H9 (cell line): ENCODE measurements at regions not wholly inside any gene's neighbourhood (a gene's known extent, or its start where the extent isn't known, plus 50 kb on each side); places are given as distances from the start of the nearest gene placed in this dataset.

Source experiments
- DNase-seq: peaks from one replicate; pipeline ENCODE4 v3.0.0-alpha.2; 2017
- H2AFZ ChIP-seq: one replicate; pipeline ENCODE4 v1.6.1; 2013; ENCODE audit warnings: mild to moderate bottlenecking, low read length, control low read depth, moderate library complexity
- H2AK5ac ChIP-seq: 2 replicates; pipeline ENCODE4 v1.6.1; 2013; ENCODE audit warnings: low read length, control low read depth, mixed read lengths; ENCODE audit not compliant: insufficient read length
- H2BK120ac ChIP-seq: one replicate; pipeline ENCODE4 v1.6.1; 2013; ENCODE audit warnings: low read depth, mild to moderate bottlenecking, low read length, control low read depth, inconsistent platforms; ENCODE audit not compliant: poor library complexity, severe bottlenecking
- H2BK12ac ChIP-seq: 2 replicates; pipeline ENCODE4 v1.6.1; 2013; ENCODE audit warnings: low read length, control low read depth, mixed read lengths, low read depth; ENCODE audit not compliant: insufficient read length
- H2BK15ac ChIP-seq: 2 replicates; pipeline ENCODE4 v1.6.1; 2013; ENCODE audit warnings: low read depth, low read length, control low read depth
- H2BK20ac ChIP-seq: one replicate; pipeline ENCODE4 v1.6.1; 2013; ENCODE audit warnings: low read depth, mild to moderate bottlenecking, low read length, control low read depth, inconsistent platforms; ENCODE audit not compliant: poor library complexity, severe bottlenecking
- H2BK5ac ChIP-seq: 2 replicates; pipeline ENCODE4 v1.6.1; 2013; ENCODE audit warnings: low read length, control low read depth, mixed read lengths; ENCODE audit not compliant: insufficient read length
- H3K14ac ChIP-seq: 2 replicates; pipeline ENCODE4 v1.6.1; 2013; ENCODE audit warnings: low read length, control low read depth; ENCODE audit not compliant: insufficient read depth
- H3K18ac ChIP-seq: 2 replicates; pipeline ENCODE4 v1.6.1; 2013; ENCODE audit warnings: low read depth, mild to moderate bottlenecking, mixed read lengths, low read length, control low read depth; ENCODE audit not compliant: insufficient read length
- H3K23ac ChIP-seq: 2 replicates; pipeline ENCODE4 v1.6.1; 2013; ENCODE audit warnings: low read length, control low read depth, mixed read lengths, low read depth; ENCODE audit not compliant: insufficient read length
- H3K23me2 ChIP-seq: 2 replicates; pipeline ENCODE4 v1.6.1; 2013; ENCODE audit warnings: low read depth, mild to moderate bottlenecking, mixed read lengths, low read length, control low read depth; ENCODE audit not compliant: insufficient read length, poor library complexity, severe bottlenecking
- H3K27ac ChIP-seq: 2 replicates; pipeline ENCODE4 v1.5.1; 2013; ENCODE audit warnings: low read length, control low read depth, mixed read lengths, low read depth; ENCODE audit not compliant: insufficient read length
- H3K27me3 ChIP-seq: 2 replicates; pipeline ENCODE4 v1.6.1; 2013; ENCODE audit warnings: low read length, control low read depth, inconsistent platforms; ENCODE audit not compliant: insufficient read depth
- H3K4ac ChIP-seq: 2 replicates; pipeline ENCODE4 v1.6.1; 2013; ENCODE audit warnings: low read depth, mild to moderate bottlenecking, control low read depth, inconsistent platforms, low read length, moderate library complexity
- H3K4me1 ChIP-seq: 2 replicates; pipeline ENCODE4 v1.6.1; 2013; ENCODE audit warnings: low read length, control low read depth, inconsistent platforms; ENCODE audit not compliant: insufficient read depth
- H3K4me2 ChIP-seq: 2 replicates; pipeline ENCODE4 v1.6.1; 2013; ENCODE audit warnings: low read length, control low read depth, mixed read lengths; ENCODE audit not compliant: insufficient read length, insufficient read depth
- H3K56ac ChIP-seq: 2 replicates; pipeline ENCODE4 v1.6.1; 2013; ENCODE audit warnings: low read depth, mild to moderate bottlenecking, mixed read lengths, low read length, control low read depth; ENCODE audit not compliant: insufficient read length
- H3K79me1 ChIP-seq: 2 replicates; pipeline ENCODE4 v1.6.1; 2013; ENCODE audit warnings: low read depth, mild to moderate bottlenecking, moderate library complexity, low read length, control low read depth, inconsistent platforms; ENCODE audit not compliant: insufficient read depth, poor library complexity, severe bottlenecking
- H3K79me2 ChIP-seq: 2 replicates; pipeline ENCODE4 v1.6.1; 2013; ENCODE audit warnings: low read length, control low read depth, inconsistent platforms; ENCODE audit not compliant: insufficient read depth
- H3K9ac ChIP-seq: 2 replicates; pipeline ENCODE4 v1.6.1; 2013; ENCODE audit warnings: low read length, control low read depth, mixed read lengths; ENCODE audit not compliant: insufficient read length; ENCODE audit errors: extremely low read depth
- H3K9me3 ChIP-seq: one replicate; pipeline ENCODE4 v1.6.1; 2013; ENCODE audit warnings: low read depth, low read length, inconsistent platforms; ENCODE audit not compliant: control insufficient read depth
- H3T11ph ChIP-seq: one replicate; pipeline ENCODE4 v1.6.1; 2013; ENCODE audit warnings: mild to moderate bottlenecking, low read length, control low read depth, inconsistent platforms
- H4K20me1 ChIP-seq: one replicate; pipeline ENCODE4 v1.6.1; 2013; ENCODE audit not compliant: control insufficient read depth, insufficient read length, insufficient read depth
- H4K5ac ChIP-seq: 2 replicates; pipeline ENCODE4 v1.6.1; 2013; ENCODE audit warnings: low read depth, mild to moderate bottlenecking, mixed read lengths, low read length, control low read depth; ENCODE audit not compliant: insufficient read length
- H4K8ac ChIP-seq: replicated peaks from 2 replicates; pipeline ENCODE4 v1.6.1; 2013; ENCODE audit warnings: low read length, control low read depth, mixed read lengths, low read depth; ENCODE audit not compliant: insufficient read length
- H4K91ac ChIP-seq: 2 replicates; pipeline ENCODE4 v1.6.1; 2013; ENCODE audit warnings: low read depth, mild to moderate bottlenecking, moderate library complexity, mixed read lengths, low read length, control low read depth; ENCODE audit not compliant: insufficient read length
- H3K27ac Mint-ChIP-seq, 3 experiments: 2 replicates in 2 of 3; 3 replicates in 1 of 3; pipeline ENCODE4 v1.8.0; 2020 to 2021; ENCODE audit warnings: mixed read lengths in 3 of 3, mild to moderate bottlenecking in 1 of 3, moderate library complexity in 1 of 3
- H3K27me3 Mint-ChIP-seq: 2 replicates; pipeline ENCODE4 v1.8.0; 2021; ENCODE audit warnings: low read depth, mild to moderate bottlenecking, moderate library complexity, mixed read lengths
- H3K36me3 Mint-ChIP-seq, 3 experiments: 2 replicates in 2 of 3; 3 replicates in 1 of 3; pipeline ENCODE4 v1.8.0; 2020 to 2021; ENCODE audit warnings: low read depth in 3 of 3, mixed read lengths in 3 of 3; ENCODE audit not compliant: insufficient read depth in 1 of 3
- H3K4me1 Mint-ChIP-seq, 2 experiments: 2 replicates each; pipeline ENCODE4 v1.8.0; 2020; ENCODE audit warnings: mixed read lengths in 2 of 2
- H3K4me3 Mint-ChIP-seq, 2 experiments: 2 replicates in 1 of 2; 3 replicates in 1 of 2; pipeline ENCODE4 v1.8.0; 2020 to 2021; ENCODE audit warnings: mild to moderate bottlenecking in 2 of 2, mixed read lengths in 2 of 2, moderate library complexity in 1 of 2
- H3K9me3 Mint-ChIP-seq, 2 experiments: 2 replicates in 1 of 2; 3 replicates in 1 of 2; pipeline ENCODE4 v1.8.0; 2020; ENCODE audit warnings: mild to moderate bottlenecking in 2 of 2, mixed read lengths in 2 of 2, moderate library complexity in 1 of 2
- WGBS: extraction: QIAGEN DNeasy Blood & Tissue Kit; methylation state at CpG from one replicate; pipeline ENCODE4 v1.1.7; 2013; ENCODE audit warnings: missing lambda C conversion rate, low lambda C conversion rate, mixed read lengths; ENCODE audit not compliant: insufficient read length; ENCODE audit errors: extremely low coverage; 5-methylcytosine and 5-hydroxymethylcytosine counted together
- TF ChIP-seq, protein P1 (sequence below): fragments of 200-600 bp; sonication (generic); conservative IDR thresholded peaks from 3 replicates; pipeline ENCODE4 v1.8.0; 2021; ENCODE audit warnings: antibody characterized with exemption, mild to moderate bottlenecking

DNA sequence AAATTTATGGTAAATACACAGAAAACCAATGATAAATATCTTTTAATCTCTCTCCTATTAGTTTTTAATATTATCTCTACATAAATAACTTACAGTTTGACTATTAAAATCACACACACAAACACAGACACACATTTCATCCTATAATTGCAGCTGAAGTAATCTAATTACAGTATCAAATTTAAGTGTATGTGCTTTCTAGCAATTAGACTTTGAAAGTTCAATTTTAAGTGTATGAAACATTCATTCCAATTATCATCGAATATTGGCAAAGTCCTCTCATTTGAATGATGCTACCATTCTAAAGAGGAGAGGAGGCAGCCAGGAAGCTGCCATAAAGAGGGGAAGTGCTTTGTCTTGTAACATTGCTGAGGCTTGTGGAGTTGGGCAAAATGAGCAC is 221.2 kb upstream of the PABPC4L start:
- Histone ChIP-seq H2BK12ac (no peak overlapping the region), H3K14ac (no peak overlapping the region), H3K23me2 (no peaks in the 10 kb centered on the region), H3K9ac (no peak overlapping the region), H4K20me1 (no peaks in the 10 kb centered on the region), H3K9me3 (no peaks in the 10 kb centered on the region), H3T11ph (no peak overlapping the region), H4K8ac (no peak overlapping the region), H2BK20ac (no peak overlapping the region), H3K56ac (no peak overlapping the region), H3K27me3 (no peaks in the 10 kb centered on the region), H2BK15ac (no peak overlapping the region), H3K79me2 (no peaks in the 10 kb centered on the region), H4K91ac (no peak overlapping the region), H3K4me2 (no peak overlapping the region), H2BK5ac (no peak overlapping the region), H3K4me1 (no peaks in the 10 kb centered on the region), H3K79me1 (no peaks in the 10 kb centered on the region), H3K18ac (no peak overlapping the region), H4K5ac (no peak overlapping the region), H3K4ac (no peak overlapping the region), H2BK120ac (no peak overlapping the region), H2AK5ac (no peak overlapping the region), H3K23ac (no peak overlapping the region), H2AFZ (no peak overlapping the region), H3K27ac (no peak overlapping the region)
- no peak overlapping the region for H3K27ac Mint-ChIP-seq
- H3K27me3 Mint-ChIP-seq = no peaks in the 10 kb centered on the region
- no peak for DNase-seq
- no peaks in the 10 kb centered on the region for H3K9me3 Mint-ChIP-seq
- no peaks in the 10 kb centered on the region for H3K36me3 Mint-ChIP-seq
- WGBS = no CpG with 5 or more reads among the region's 1 CpG
- TF ChIP-seq, protein P1, sequence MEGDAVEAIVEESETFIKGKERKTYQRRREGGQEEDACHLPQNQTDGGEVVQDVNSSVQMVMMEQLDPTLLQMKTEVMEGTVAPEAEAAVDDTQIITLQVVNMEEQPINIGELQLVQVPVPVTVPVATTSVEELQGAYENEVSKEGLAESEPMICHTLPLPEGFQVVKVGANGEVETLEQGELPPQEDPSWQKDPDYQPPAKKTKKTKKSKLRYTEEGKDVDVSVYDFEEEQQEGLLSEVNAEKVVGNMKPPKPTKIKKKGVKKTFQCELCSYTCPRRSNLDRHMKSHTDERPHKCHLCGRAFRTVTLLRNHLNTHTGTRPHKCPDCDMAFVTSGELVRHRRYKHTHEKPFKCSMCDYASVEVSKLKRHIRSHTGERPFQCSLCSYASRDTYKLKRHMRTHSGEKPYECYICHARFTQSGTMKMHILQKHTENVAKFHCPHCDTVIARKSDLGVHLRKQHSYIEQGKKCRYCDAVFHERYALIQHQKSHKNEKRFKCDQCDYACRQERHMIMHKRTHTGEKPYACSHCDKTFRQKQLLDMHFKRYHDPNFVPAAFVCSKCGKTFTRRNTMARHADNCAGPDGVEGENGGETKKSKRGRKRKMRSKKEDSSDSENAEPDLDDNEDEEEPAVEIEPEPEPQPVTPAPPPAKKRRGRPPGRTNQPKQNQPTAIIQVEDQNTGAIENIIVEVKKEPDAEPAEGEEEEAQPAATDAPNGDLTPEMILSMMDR = no peak
- H3K4me1 Mint-ChIP-seq = no peaks in the 10 kb centered on the region; a peak in 2 of 4 replicates
- H3K4me3 Mint-ChIP-seq = no peak overlapping the region
